ENCODE measurements at regions not wholly inside any gene's neighbourhood (a gene's known extent, or its start where the extent isn't known, plus 50 kb on each side); places are given as distances from the start of the nearest gene placed in this dataset.

- DNase-seq, result no peak
Observed at GRCh38 chr16:54462771-54463170, 176.2 kb upstream of the IRX3 start.

- no peak for DNase-seq
Observed at GRCh38 chr16:54462151-54462651, 175.6 kb upstream of the IRX3 start.

GRCh38 chr16:54460263-54460860 lies 173.8 kb upstream of the IRX3 start:
- DNase-seq, result peak; percentile 1

DNA sequence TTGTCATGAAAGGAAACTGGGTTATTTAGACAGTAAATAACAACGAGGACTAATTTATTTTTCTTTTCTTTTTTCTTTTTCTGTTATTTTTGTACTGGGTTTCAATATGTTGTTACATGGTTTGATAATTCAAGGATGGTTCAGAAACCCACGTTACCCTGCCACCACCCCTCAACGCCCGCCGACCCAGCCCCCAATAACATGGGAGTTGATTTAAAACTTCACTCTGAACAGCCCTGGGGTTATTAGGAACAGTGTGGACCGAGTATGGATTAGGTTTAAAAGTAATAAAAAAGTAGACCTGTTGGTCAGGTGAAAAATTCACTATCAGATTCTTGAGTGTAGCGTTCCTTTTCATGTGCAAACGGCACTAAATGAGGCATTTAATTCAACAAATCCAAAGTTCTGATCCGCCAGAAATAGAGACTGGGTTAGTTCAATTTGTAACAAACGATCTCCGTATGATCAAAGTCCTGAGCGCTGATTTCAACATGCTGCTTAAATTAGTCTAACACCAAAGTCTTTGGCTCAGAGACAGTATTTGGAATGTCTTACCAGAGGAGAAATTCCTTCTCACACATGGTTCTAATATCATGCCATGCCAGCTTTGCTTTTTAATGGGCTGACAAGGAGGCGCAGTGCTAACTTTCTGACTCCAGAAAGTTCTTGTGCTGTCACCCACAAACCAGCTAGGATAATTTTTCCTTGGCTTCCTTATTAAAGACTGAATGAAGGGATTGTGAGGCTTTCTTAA lies 173.1 kb upstream of the IRX3 start:
- no peak for DNase-seq

DNA sequence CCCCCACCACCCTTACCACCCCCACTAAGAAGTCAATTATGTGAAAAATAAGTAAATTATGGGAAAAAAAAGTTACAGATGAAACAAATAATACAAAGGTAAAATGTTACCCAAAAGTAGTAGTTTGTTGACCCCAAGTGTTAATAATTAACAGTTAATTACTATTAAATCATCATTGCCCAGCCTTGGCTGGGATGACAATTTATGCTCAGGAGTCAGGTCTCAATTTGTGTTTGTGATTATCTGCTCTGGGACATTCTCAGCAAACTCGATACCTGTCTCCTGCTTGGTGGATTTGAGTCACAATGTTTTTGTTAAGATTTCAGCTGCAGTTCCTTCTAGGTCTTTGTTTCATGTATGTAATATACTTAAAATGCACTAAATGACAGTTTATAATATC lies 172.3 kb upstream of the IRX3 start:
- DNase-seq, result no peak

GRCh38 chr16:54456291-54456690 lies 169.7 kb upstream of the IRX3 start:
- no peak for DNase-seq

- no peak for DNase-seq
Observed at GRCh38 chr16:54455030-54455725, 168.6 kb upstream of the IRX3 start.

DNA sequence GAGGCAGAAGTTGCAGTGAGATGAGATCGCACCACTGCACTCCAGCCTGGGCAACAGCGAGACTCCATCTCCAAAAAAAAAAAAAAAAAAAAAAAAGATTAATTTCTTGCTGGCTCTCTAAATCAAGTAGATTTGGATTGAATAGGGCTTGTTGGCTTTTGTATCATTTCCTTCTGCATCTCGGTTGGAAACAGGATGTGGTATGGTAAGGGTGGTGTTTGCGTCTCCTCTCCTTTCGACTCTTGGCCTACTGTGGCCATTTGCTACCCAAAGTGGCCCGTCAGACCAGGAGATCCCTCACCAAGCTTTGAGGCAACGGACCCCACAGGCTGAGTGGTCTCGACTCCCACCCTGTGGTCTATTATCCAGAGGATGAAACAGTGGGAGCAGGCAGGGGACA lies 168.0 kb upstream of the IRX3 start:
- no peak for DNase-seq

DNA sequence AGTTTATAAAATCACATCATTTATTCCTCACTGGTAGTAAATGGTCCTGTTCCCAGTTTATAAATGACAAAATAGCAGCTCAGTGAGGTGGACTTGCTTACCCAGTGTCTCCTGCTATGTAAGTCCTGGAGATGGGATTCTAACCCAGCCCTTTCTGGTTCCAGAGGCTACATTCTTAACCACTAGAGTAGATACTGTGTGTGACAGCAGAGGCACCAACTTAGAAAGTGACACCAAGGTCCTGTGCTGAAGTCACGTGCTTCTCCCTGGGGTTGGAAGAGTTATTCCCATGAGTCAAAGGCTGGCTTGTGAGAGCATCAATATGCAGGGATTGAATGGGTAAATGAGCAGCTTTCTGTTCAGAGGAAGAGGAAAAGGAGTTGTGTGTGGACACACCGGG lies 167.3 kb upstream of the IRX3 start:
- DNase-seq, result no peak

GRCh38 chr16:54447576-54448440 lies 161.2 kb upstream of the IRX3 start:
- DNase-seq, result no peak

DNA sequence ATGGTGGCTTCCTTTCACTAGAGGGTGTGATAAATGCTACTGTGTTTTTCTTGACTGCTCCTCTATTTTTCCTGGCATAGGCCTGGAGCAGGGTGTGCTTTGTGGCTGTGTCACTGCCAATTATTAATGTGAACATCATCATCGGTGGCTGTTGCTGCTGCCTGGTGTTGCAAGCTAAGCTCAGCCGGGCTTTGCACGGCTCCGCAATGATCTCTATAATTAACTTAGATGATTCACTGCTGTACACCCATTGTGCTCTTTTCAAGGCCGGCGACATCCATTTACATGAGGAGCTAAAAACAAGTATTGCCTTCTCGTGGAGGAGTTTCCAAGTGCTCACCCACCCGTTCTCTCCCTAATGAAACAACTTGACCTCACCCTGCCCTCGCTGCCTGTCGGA lies 160.1 kb upstream of the IRX3 start:
- no peak for DNase-seq

DNA sequence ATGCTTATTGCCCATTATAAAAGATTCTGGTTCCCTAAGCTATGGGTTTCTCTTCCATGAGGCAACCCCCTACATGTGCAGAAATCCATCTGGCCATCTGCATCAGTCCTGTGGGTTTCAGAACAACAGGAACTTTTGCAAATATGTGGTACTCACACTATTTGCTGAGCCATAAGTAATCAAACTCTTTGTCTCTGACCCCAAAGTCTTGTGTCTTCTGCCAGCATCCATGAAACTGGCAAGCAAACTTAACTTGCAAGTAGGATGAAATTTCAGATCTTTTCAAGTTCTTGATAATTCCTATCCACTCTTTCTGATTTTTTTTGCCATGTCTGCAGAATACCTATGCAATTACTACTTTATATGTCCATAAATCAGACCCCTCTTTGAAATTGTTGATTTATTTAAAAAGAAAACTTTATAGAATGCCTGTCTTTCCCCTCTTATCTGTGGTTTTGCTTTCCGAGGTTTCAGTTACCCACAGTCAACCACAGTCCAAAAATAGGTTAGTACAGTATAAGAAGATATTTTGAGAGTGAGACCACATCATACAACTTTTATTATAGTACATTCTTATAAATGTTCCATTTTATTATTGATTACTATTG lies 158.4 kb upstream of the IRX3 start:
- DNase-seq, result no peak

DNA sequence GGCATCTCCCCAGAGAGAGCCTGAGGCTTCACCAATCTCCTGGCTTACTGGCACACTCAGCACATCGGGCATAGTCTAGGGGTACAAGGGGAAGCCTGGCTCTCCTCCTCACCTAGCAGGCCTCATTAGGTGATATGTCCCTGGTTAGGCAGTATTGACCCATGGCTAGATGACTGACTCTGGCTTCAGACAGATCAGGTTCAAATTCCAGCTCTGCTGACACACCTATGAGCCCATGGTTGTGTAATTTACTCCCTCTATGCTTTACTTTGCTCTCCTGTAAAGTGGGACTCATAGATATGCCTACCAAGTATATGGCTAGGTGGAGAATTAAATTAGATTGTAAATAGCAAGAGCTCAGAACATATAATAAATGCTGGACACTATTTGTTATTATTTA lies 157.3 kb upstream of the IRX3 start:
- DNase-seq, result no peak

DNA sequence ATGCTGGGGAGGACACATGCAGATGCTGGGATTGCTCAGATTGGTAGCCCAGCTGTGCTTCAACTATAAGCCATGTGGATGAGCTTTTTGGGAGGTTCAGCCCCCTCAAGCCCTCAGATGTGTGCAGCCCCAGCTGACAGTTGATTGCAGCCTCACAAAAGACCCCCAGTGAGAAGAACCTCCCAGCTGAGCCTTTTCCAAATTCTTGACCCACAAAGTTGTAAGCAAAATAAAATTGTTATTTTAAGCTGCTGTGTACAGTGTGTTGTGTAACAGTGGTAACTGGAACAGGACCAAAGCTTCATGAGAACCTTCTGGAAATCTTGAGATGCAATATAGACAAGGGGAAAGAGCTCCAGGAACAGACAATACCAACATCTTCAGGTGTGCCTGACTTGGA lies 156.8 kb upstream of the IRX3 start:
- no peak for DNase-seq

GRCh38 chr16:54442864-54443263 lies 156.3 kb upstream of the IRX3 start:
- no peak for DNase-seq

DNA sequence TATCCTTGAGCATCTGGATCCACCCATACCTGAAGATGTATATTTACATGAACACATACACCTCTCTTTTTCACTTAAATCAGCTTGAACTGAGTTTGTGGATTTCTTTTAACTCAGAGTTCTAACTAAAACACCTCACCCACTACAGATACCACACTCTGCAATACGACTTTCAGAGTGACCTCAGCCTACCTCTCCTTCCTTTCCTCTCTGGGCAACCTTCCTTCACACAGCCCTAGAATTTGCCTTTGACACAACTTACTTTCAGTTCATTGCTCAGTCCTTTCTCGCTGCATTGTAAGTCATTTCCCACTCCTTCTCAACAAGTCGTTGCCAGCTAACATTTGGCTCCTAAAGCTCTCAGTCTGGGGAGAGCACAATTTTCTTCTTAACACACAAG lies 151.9 kb upstream of the IRX3 start:
- DNase-seq, result no peak

GRCh38 chr16:54437921-54438320 lies 151.3 kb upstream of the IRX3 start:
- no peak for DNase-seq

DNA sequence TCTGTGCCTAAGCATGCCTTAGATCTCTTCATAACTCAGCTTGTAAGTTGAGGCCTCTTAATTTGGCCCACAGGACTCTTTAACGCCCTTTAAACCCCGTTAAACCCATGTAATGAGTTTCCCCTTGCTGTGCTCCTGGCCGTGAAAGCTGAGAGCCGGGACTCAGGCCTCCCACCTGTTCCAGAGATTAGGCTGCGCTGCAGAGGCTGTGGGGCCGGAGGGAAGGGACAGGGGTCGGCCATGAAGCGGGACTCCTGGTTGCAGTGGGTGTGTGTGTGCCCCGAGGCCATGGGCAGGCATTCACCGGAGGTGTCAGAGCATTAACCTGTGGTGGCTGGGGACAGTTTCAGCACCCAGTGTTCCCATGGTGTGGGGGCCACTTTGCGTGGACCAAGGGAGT lies 150.8 kb upstream of the IRX3 start:
- DNase-seq, result no peak

GRCh38 chr16:54436346-54436745 lies 149.8 kb upstream of the IRX3 start:
- no peak for DNase-seq

GRCh38 chr16:54434859-54435258 lies 148.3 kb upstream of the IRX3 start:
- DNase-seq, result no peak

DNA sequence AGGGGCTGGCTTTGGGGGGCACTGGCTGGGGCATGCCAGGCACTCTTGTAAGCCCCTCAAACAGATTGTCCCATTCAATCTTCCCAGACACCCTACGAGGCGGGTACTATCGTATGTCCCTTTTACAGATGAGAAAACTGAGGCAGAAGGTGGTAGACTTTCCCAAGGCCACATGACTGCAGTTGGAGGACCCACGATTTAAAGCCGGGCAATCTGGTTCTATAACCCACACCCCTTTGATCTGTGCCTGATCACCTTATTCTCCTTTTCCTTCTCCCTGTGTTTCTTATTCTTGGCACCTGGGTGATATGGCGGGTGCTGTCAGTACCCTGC lies 146.3 kb upstream of the IRX3 start:
- no peak for DNase-seq

GRCh38 chr16:54431997-54432896 lies 145.7 kb upstream of the IRX3 start:
- DNase-seq, result peak; percentile 30
